Activated T-cell treated with anti-CD3 and anti-CD28 coated beads, Interleukin-2, amount 50 U/mL, for 1 hour (primary cell): ENCODE measurements at regions not wholly inside any gene's neighbourhood (a gene's known extent, or its start where the extent isn't known, plus 50 kb on each side); places are given as distances from the start of the nearest gene placed in this dataset.
"Not testable (repeated sequence)": the region's sequence is repeated elsewhere in the genome, so short reads cannot be mapped to it uniquely, and the experiment has no call there.

Source experiments
- DNase-seq: peaks from one replicate; pipeline ENCODE4 v3.0.0-alpha.2; 2020

GRCh38 chr16:49944221-49944620, 80.8 kb upstream of the CNEP1R1 start:
- DNase-seq, result no peak

DNA sequence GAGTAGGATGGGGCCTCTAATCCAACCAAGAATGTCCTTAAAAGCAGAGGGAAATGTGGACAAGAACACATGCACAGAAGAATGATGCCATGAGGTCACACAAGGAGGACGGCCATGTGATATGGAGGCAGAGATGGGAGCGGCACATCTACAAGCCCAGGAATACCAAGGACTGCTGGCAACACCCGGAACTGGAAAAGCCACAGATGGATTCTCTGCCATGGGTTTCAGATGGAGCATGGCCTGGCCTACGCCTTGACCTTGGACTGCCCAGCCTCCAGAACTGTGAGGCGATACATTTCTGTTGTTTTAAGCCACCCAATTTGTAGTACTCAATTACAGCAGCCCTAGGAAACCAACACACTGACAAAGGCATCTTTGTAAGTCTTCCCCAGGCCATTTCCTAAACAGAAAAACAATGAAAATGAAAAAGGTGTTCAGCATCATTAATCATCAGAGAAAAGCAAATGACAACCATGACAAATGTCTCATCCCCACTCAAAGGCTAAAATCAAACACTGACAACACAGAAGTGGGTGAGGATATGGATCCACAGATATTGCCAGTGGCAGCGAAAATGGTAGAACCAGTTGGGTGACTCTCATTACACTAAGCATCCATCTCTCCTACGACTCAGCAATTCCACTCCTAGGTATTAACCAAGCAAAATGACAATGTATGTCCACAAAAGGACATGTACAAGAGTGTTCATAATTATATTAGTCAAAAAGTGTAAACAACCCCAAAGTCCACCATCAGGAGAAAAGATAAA, 76.9 kb upstream of the CNEP1R1 start:
- no peak for DNase-seq

- DNase-seq, result no peak
These were observed 73.3 kb upstream of the CNEP1R1 start for GRCh38 chr16:49951574-49952195.

DNA sequence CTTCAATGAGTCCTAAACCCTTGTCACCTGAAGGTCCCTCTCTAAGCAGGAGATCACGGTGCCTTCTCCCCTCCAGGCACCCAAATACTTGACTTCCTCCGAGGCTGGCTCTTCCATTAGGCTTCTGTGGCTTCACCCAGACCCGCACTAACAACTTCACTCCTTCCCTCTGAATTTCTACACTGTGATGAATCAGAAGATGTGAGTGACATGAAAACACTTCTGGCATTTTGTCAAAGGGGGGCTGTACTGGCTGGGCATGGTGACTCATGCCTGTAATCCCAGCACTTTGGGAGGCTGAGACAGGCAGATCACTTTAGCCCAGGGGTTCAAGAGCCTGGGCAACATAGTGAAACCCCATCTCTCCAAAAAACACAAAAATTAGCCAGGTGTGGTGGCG, 72.6 kb upstream of the CNEP1R1 start:
- no peak for DNase-seq

- no peak for DNase-seq
These were observed 71.9 kb upstream of the CNEP1R1 start for GRCh38 chr16:49953090-49953489.

DNA sequence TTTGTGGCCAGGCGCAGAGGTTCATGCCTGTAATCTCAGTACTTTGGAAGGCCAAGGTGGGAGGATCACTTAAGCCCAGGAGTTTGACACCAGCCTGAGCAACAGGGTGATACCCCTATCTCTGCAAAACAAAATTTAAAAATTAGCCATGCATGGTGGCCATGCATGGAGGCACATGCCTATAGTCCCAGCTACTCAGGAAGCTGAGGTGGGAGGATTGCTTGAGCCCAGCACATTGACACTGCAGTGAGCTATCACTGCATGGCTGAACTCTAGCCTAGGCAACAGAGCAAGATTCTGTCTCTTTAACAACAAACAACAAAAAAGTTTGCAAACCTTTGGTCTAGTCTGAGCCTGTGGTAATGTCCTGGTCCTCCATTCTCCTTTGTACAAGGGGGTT, 69.2 kb upstream of the CNEP1R1 start:
- DNase-seq, result no peak

DNA sequence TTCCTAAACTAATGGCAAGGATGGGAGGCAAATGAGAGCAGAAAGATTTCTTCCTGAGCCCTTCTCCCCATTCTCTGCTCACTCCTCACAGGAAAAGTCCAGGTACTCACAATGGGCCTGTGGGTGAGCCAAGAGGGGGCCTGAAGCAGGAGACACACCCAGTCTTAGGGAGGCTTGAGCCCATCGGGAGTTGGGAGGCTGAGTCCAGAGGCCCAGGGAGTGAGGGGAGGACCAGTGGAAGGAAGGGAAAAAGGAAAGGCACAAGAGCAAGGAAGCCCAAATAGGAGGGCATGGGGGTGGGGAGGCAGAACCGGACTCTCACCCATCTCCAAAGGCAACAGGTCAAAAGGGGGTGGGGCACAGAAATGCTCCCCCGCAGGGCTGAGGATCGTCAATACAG, 68.1 kb upstream of the CNEP1R1 start:
- DNase-seq, result no peak

GRCh38 chr16:49958448-49958847, 66.6 kb upstream of the CNEP1R1 start:
- DNase-seq, result no peak

DNA sequence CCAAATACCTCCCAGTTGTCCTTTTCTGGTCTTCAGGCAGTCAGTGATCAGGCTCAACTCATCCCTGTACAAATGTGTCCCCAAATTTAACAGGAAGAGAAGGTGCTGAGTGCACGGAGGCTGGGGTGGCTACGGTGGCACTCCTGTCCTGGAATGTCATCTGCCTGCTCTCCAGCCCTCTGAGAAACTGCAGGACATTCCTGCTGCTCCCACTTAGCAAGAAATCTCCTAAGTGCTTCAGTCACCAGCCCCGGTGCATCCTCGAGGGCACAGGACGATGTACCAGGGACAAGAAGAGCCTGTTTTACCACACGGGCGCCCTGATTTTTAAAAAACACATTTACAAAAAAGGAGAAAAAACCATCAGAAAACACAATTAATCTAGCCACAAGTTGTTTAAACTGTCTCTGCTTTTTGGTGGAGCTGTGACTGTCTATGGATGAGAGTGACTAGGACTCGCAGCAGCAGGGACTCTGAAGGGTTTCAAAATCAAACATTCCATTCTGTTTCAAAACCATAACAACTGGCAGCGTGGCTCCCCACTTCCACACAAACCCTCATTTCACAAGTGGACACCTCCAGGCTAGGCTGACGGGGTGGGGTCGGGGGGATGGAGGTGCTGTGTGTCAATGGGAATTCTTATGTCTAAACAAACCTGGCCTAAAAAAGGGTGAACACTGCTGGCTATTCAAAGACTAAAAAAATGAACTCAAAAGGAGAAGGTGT, 65.3 kb upstream of the CNEP1R1 start:
- DNase-seq, result no peak

DNA sequence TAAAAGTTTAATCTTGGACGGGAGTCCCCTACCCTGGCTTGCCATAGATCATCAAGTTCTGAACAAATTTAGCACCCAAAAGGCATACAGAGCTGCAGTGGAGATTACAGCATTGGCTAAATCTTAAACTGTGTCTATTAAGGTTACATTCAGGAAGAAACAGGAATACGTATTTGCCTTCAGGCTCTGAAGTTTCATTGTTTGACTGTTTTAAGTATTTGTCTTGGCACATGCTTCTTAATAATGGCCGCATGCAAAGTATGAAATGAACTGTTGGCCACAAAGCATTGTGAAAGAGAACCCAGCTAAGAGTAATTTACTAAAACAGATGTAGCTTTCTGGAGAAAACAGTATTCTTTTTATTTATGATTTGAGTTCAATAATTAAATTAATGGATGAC, 63.9 kb upstream of the CNEP1R1 start:
- DNase-seq, result no peak

DNA sequence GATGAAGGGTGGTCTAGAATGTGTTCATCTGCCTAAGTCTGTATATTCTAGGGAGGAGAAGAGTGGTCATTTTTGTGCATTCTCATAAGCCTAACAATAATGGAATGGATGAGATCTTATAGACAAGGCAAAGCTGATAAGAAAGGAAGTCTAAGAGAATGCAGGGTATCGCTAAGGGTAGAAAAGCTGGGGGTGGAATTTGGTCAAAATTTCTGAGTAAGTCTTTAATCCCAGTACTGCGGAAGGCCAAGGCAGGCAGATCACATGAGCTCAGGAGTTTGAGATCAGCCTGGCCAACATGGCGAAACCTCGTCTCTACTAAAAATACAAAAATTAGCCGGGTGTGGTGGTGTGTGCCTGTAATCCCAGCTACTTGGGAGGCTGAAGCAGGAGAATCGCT, 62.5 kb upstream of the CNEP1R1 start:
- not testable (repeated sequence) for DNase-seq

DNA sequence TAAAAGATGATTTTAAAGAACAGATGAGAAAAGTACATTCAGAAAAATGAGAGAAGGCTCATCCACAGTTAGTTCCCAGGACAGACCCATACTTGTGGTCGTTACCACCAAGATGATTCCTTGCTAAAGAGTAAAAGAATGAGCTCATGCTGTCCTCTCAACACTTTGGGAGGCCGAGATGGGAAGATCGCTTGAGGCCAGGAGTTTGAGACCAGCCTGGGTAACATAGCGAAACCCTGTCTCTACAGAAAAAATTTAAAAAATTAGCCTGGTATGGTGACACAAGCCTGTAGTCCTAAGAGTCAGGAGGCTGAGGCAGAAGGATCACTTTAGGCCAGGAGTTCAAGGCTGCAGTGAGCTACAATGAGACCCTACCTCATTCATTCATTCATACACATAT, 60.7 kb upstream of the CNEP1R1 start:
- no peak for DNase-seq

- no peak for DNase-seq
These were observed 60.1 kb upstream of the CNEP1R1 start for GRCh38 chr16:49964973-49965372.

DNA sequence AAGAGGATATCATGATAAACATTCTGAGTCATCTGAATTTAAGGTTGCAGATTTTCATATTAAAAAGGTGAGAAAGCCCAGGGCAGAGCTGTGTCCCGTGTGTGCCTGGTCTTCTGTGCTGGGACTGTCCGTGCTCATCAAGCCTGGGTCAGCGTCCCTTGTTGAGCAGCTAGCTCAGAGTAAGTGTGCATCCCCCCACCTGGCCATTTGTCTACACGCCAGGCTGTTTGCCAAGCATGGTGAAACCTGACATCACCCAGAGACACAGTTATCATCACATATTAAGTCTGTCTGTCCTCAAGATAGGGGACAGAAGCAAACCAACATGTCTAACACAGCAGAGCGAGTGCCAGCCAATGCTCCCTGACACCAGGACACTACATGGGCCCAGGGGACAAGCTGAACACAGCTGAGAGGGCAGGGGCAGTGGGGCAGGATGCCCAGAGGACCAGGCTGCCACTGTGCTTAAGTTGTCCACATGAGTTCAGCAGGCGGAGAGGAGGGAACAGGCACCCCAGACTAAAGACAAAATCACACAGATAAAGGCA, 57.9 kb upstream of the CNEP1R1 start:
- no peak for DNase-seq

DNA sequence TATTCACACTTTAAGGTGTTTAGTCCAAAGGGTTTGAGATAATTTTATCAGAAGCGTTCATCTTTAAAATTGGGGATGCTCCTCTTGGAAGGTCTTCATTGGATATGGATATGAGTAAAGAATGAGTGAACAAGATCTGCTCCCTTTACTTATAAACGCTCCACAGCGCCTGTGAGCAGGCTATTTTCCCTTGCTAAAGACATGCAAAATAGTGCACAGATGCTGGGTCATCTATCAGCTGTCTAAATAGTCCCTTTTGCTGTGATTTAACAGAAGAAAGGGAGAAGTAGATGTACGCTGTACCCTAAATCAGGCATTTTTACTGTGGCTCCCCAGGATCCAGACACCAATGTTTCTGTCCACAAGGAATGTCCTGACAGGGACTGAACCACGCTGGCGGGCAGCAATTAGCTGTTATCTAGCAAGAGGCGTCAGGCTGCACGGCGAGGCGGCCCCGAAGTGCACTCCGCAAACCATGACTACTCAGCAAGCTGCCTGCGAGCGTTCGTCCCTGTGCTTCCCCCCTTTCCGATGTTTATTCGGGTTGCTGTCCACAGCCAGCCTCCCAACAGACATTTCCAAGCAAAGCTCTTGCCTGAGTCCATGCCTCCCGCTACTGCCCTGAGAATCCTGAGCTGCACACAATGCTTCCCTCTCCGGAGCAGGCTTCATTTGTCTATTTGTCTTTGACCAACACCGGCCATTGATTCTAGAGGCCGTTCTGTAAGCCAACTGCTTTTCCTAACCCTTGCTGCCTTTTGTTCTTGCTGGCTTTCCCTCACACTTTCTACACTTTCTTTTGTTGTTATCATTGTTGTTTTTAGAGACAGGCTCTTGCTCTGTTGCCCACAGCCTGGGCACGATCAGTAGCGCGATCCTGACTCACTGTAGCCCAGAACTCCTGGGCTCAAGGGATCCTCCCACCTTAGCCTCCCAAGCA, 55.7 kb upstream of the CNEP1R1 start:
- DNase-seq, result no peak

DNA sequence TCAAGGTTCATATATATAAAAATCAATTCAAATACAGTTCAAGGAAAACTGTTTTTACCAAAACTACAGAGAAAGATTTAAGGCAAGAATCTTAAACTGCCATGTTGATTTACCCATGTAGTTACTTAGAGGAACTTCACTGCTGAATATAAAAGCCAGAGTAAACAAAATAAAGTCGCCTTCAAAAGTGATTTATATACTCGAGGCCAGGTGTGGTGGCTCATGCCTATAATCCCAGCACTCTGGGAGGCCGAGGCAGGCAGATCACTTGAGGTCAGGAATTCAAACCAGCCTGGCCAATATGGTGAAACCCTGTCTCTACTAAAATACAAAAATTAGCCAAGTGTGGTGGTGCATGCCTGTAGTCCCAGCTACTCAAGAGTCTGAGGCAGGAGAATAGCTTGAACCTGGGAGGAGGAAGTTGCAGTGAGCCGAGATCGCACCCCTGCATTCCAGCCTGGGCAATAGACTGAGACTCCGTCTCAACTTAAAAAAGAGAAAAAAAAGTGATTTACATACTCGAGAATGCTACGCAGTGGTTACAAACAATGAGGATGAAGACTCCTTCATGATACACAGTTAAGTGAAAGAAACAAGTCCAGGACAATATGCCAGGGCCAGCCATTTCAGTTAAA, 54.1 kb upstream of the CNEP1R1 start:
- DNase-seq, result no peak

DNA sequence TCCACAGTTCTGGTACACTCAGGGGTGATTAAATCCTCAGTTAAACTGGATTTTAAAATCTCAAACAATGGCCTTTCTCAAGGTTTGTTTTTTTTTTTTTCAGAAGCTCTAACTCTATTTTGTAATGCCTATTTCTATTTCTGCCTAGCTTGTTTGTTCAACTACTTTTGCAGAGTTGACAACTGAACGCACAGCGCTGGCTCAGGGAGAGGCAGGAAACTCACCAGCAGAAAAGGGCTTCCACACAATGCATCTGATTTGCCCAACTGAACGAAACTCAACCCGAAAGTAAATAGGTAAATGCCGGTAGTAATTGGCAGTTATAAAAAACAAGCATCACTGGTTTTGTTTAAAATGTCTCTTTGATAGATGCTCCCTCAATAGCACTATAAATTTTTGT, 52.7 kb upstream of the CNEP1R1 start:
- DNase-seq, result no peak

GRCh38 chr16:49972961-49973360, 52.1 kb upstream of the CNEP1R1 start:
- no peak for DNase-seq
